Caco-2 (cell line): ENCODE measurements at regions not wholly inside any gene's neighbourhood (a gene's known extent, or its start where the extent isn't known, plus 50 kb on each side); places are given as distances from the start of the nearest gene placed in this dataset.
A peak's percentile ranks its signal among the peaks of the same experiment; 100 is the strongest.

Source experiments
- BruUV-seq: library from RNA; stranded (reverse); fragments of 400-500 nt; replicated peaks from 2 replicates; lab custom pipeline; 2021; lab: Mats Ljungman, UMichigan
- CTCF ChIA-PET: fragments of 300-600 bp; sonication (Branson Sonifier 250); formaldehyde crosslinking; loops from one replicate; lab custom pipeline; 2022; ENCODE audit warnings: antibody characterized with exemption; lab: Charles Lee
- POLR2A ChIA-PET: fragments of 300-600 bp; sonication (Branson Sonifier 250); formaldehyde crosslinking; loops from one replicate; lab custom pipeline; 2022; ENCODE audit warnings: antibody characterized with exemption; lab: Charles Lee
- DNase-seq, 2 experiments: peaks; one replicate each; pipeline versions ENCODE4 v3.0.0 to v3.0.0-alpha.2; 2020 to 2022
- H3K27me3 ChIP-seq: replicated peaks from 2 replicates; pipeline ENCODE4 v1.6.0; 2011; ENCODE audit warnings: low read length; ENCODE audit not compliant: control insufficient read depth, insufficient read depth
- H3K36me3 ChIP-seq: 2 replicates; pipeline ENCODE4 v1.5.1; 2011; ENCODE audit warnings: low read length; ENCODE audit not compliant: control insufficient read depth, insufficient read depth
- H3K4me1 ChIP-seq: fragments of 250-450 bp; sonication (Bioruptor Pico); 2 replicates; pipeline ENCODE4 v1.5.1; 2020; ENCODE audit warnings: mild to moderate bottlenecking
- H3K4me3 ChIP-seq: 2 replicates; pipeline ENCODE4 v1.5.1; 2011; ENCODE audit warnings: low read depth, mild to moderate bottlenecking, control low read depth, low read length
- H3K9me3 ChIP-seq: fragments of 250-450 bp; sonication (Bioruptor Pico); 2 replicates; pipeline ENCODE4 v1.5.1; 2020; ENCODE audit warnings: mild to moderate bottlenecking, moderate library complexity
- H3K27ac Mint-ChIP-seq: one replicate; pipeline ENCODE4 v1.8.0; 2022; ENCODE audit warnings: mixed read lengths; ENCODE audit not compliant: unreplicated experiment
- H3K27me3 Mint-ChIP-seq: one replicate; pipeline ENCODE4 v1.8.0; 2022; ENCODE audit warnings: mixed read lengths; ENCODE audit not compliant: insufficient read depth, unreplicated experiment
- H3K36me3 Mint-ChIP-seq: one replicate; pipeline ENCODE4 v1.8.0; 2022; ENCODE audit warnings: mild to moderate bottlenecking, mixed read lengths; ENCODE audit not compliant: insufficient read depth, unreplicated experiment
- H3K4me1 Mint-ChIP-seq: one replicate; pipeline ENCODE4 v1.8.0; 2022; ENCODE audit warnings: low read depth, mixed read lengths; ENCODE audit not compliant: unreplicated experiment
- H3K4me3 Mint-ChIP-seq: one replicate; pipeline ENCODE4 v1.8.0; 2022; ENCODE audit warnings: mild to moderate bottlenecking, moderate library complexity, mixed read lengths; ENCODE audit not compliant: unreplicated experiment
- H3K9me3 Mint-ChIP-seq: one replicate; pipeline ENCODE4 v1.8.0; 2022; ENCODE audit warnings: mixed read lengths; ENCODE audit not compliant: unreplicated experiment
- intact Hi-C: fragments of 100-400 bp; cut with micrococcal nuclease; formaldehyde crosslinking; loops from one replicate; pipeline ENCODE4 v1.10.0; 2022; ENCODE audit not compliant: unreplicated experiment
- TF ChIP-seq, protein P1 (sequence below), 2 experiments: fragments of 200-600 bp in 1 of 2; IDR thresholded peaks; 1 replicate in 1 of 2; 2 replicates in 1 of 2; pipeline versions ENCODE4 v1.5.1 to v1.8.0; 2011 to 2022; ENCODE audit warnings: antibody characterized with exemption in 1 of 2, control low read depth in 1 of 2, inconsistent platforms in 1 of 2, low read depth in 1 of 2, low read length in 1 of 2, mild to moderate bottlenecking in 1 of 2, moderate library complexity in 1 of 2; ENCODE audit not compliant: insufficient read depth in 1 of 2, severe bottlenecking in 1 of 2, unreplicated experiment in 1 of 2

DNA sequence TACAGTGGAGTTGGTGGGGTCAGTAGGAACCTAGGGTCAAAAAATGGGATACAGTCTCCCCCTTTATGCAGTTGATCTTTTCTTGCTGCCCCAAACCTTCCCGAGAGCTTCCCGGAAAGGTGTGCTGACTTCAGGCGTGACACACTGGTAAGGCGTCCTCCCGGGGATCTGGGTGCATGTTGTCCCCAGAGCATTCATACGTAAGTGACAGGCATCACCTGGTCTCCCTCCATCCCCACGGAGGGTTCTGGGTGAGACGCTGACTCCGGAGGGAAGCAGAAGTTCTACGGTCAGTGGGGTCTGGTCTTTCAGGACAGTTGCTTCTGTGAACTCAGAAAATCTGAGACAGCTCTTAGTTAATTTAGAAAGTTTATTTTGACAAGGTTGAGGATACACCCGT lies 159.6 kb upstream of the RTL1 start:
- no peak for DNase-seq
- no peaks in the 10 kb centered on the region for H3K9me3 ChIP-seq
- intact Hi-C loops: no loop called here
- Mint-ChIP-seq H3K27me3 (peaks cover 8% of the 10 kb centered on the region), H3K4me1 (no peaks in the 10 kb centered on the region), H3K9me3 (no peaks in the 10 kb centered on the region), H3K4me3 (no peak overlapping the region), H3K36me3 (no peaks in the 10 kb centered on the region), H3K27ac (no peak overlapping the region)
- no peaks in the 10 kb centered on the region for H3K27me3 ChIP-seq
- POLR2A ChIA-PET: no interaction called here
- no peak overlapping the region for H3K4me3 ChIP-seq
- CTCF ChIA-PET: no interaction called here
- no peaks in the 10 kb centered on the region for H3K36me3 ChIP-seq
- BruUV-seq: no TSS peak
- TF ChIP-seq, protein P1, sequence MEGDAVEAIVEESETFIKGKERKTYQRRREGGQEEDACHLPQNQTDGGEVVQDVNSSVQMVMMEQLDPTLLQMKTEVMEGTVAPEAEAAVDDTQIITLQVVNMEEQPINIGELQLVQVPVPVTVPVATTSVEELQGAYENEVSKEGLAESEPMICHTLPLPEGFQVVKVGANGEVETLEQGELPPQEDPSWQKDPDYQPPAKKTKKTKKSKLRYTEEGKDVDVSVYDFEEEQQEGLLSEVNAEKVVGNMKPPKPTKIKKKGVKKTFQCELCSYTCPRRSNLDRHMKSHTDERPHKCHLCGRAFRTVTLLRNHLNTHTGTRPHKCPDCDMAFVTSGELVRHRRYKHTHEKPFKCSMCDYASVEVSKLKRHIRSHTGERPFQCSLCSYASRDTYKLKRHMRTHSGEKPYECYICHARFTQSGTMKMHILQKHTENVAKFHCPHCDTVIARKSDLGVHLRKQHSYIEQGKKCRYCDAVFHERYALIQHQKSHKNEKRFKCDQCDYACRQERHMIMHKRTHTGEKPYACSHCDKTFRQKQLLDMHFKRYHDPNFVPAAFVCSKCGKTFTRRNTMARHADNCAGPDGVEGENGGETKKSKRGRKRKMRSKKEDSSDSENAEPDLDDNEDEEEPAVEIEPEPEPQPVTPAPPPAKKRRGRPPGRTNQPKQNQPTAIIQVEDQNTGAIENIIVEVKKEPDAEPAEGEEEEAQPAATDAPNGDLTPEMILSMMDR (IDR thresholded peaks at IDR 0.05; ENCODE audit: insufficient read depth in 1 of 2, low read depth in 1 of 2, low read length in 1 of 2, severe bottlenecking in 1 of 2, unreplicated experiment in 1 of 2): no peak
- H3K4me1 ChIP-seq: no peaks in the 10 kb centered on the region

GRCh38 chr14:101064121-101064661 lies 160.7 kb upstream of the RTL1 start:
- DNase-seq: peak in 1 of 2 experiments; percentile 14
- ChIA-PET CTCF (no interaction called here), POLR2A (no interaction called here)
- Mint-ChIP-seq H3K9me3 (no peaks in the 10 kb centered on the region), H3K27ac (no peak overlapping the region), H3K27me3 (peaks cover 10% of the 10 kb centered on the region), H3K36me3 (no peaks in the 10 kb centered on the region), H3K4me3 (no peak overlapping the region), H3K4me1 (no peaks in the 10 kb centered on the region)
- intact Hi-C loops: no loop called here
- no peaks in the 10 kb centered on the region for H3K36me3 ChIP-seq
- H3K27me3 ChIP-seq: no peaks in the 10 kb centered on the region
- TF ChIP-seq, protein P1 (IDR thresholded peaks at IDR 0.05; ENCODE audit: insufficient read depth in 1 of 2, low read depth in 1 of 2, low read length in 1 of 2, severe bottlenecking in 1 of 2, unreplicated experiment in 1 of 2): no peak
- H3K4me3 ChIP-seq: no peak overlapping the region
- BruUV-seq: no TSS peak
- no peaks in the 10 kb centered on the region for H3K4me1 ChIP-seq
- no peaks in the 10 kb centered on the region for H3K9me3 ChIP-seq

DNA sequence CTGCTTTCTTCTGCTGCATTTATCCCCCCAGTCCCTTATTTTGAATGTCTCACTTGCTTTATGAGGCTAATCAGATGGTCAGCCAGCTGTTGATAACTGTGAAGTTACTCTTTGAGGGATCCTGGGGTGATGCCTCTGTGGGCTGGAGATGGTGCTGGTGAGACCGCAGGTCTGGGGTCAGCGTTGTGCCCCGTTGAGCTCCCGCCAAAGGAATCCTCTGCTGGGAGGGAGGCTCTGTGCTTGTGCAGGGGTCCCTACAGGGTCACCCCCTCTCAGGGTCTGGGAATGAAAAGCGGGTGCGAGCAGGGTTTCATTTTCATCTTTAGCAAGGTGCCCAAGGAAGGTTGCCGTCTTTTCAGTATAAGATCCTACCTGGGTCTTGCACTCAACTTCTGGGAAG lies 161.2 kb upstream of the RTL1 start:
- Histone ChIP-seq H3K4me3 (no peak overlapping the region), H3K36me3 (no peaks in the 10 kb centered on the region), H3K27me3 (no peaks in the 10 kb centered on the region), H3K4me1 (no peaks in the 10 kb centered on the region), H3K9me3 (no peaks in the 10 kb centered on the region)
- H3K36me3 Mint-ChIP-seq: no peaks in the 10 kb centered on the region
- POLR2A ChIA-PET: no interaction called here
- no peak overlapping the region for H3K4me3 Mint-ChIP-seq
- CTCF ChIA-PET: no interaction called here
- H3K4me1 Mint-ChIP-seq: no peaks in the 10 kb centered on the region
- intact Hi-C loops: no loop called here
- TF ChIP-seq, protein P1 (IDR thresholded peaks at IDR 0.05; ENCODE audit: insufficient read depth in 1 of 2, low read depth in 1 of 2, low read length in 1 of 2, severe bottlenecking in 1 of 2, unreplicated experiment in 1 of 2): no peak
- H3K27ac Mint-ChIP-seq: no peak overlapping the region
- peaks cover 10% of the 10 kb centered on the region for H3K27me3 Mint-ChIP-seq
- DNase-seq: peak in 1 of 2 experiments; percentile 9
- H3K9me3 Mint-ChIP-seq: no peaks in the 10 kb centered on the region
- BruUV-seq: no TSS peak
